Dermis microvascular lymphatic vessel endothelial cell (primary cell): ENCODE measurements at regions not wholly inside any gene's neighbourhood (a gene's known extent, or its start where the extent isn't known, plus 50 kb on each side); places are given as distances from the start of the nearest gene placed in this dataset.

Source experiments
- DNase-seq, 2 donors: peaks; one replicate each; pipeline versions ENCODE4 v3.0.0 to v3.0.0-alpha.2; 2010; ENCODE audit warnings: low read depth in 2 of 2

GRCh38 chr9:106800701-106801270 lies 62.2 kb upstream of the ZNF462 start:
- DNase-seq: no peak

- DNase-seq: no peak
Observed at GRCh38 chr9:106801816-106802215, 61.1 kb upstream of the ZNF462 start.
